GM21737 (cell line): ENCODE measurements at regions not wholly inside any gene's neighbourhood (a gene's known extent, or its start where the extent isn't known, plus 50 kb on each side); places are given as distances from the start of the nearest gene placed in this dataset.
A peak's percentile ranks its signal among the peaks of the same experiment; 100 is the strongest.

Source experiments
- ATAC-seq: cut with Tn5 transposase; IDR thresholded peaks from one replicate; pipeline ENCODE4 v1.9.1; 2021; ENCODE audit warnings: mild to moderate bottlenecking, moderate library complexity; ENCODE audit not compliant: unreplicated experiment

- no peak for ATAC-seq
These were observed 110.1 kb downstream of the SNX5 start for GRCh38 chr20:17858450-17859001.

GRCh38 chr20:17857639-17858449, 110.8 kb downstream of the SNX5 start:
- no peak for ATAC-seq

DNA sequence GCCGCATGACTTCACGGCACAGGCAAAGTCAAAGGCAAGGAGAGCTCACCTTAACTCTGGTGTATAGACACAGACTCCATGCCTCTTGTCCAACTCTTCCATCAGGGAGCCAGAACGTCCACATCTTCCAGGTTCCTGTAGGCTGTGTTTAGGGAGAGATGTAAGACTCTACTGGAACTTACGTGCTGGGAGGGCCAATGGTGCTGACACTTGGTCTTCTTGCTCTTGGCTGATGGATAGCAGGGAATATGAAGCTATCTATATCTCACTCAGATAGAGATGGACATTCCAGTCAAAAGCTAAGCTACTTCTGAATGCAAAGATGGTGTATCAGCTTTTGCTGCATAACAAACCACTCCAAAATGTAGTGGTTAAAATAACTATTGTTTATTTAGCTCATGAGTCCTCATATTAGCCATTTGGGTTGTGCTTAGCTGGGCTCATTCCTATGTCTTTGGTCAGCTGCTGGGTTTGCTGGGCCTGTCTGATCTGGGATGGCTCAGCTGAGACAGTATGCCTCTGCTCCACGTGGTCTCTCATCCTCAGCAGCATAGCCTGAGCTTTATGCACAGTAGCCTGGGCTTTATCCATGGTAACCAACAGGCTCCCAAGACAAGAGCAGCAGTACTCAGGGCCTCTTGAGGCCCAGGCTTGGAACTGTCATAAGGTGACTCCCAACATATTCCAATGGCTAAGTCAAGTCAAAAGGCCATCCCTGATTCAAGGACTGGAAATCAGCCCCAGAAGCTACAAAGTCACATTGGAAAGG, 111.6 kb downstream of the SNX5 start:
- ATAC-seq, result no peak

- ATAC-seq, result peak; percentile 79
These were observed 112.5 kb downstream of the SNX5 start for GRCh38 chr20:17856024-17856564.

- no peak for ATAC-seq
These were observed 114.2 kb downstream of the SNX5 start for GRCh38 chr20:17854307-17854903.

- ATAC-seq, result no peak
These were observed 116.3 kb downstream of the SNX5 start for GRCh38 chr20:17852323-17852722.

GRCh38 chr20:17850684-17851026, 117.9 kb downstream of the SNX5 start:
- no peak for ATAC-seq

DNA sequence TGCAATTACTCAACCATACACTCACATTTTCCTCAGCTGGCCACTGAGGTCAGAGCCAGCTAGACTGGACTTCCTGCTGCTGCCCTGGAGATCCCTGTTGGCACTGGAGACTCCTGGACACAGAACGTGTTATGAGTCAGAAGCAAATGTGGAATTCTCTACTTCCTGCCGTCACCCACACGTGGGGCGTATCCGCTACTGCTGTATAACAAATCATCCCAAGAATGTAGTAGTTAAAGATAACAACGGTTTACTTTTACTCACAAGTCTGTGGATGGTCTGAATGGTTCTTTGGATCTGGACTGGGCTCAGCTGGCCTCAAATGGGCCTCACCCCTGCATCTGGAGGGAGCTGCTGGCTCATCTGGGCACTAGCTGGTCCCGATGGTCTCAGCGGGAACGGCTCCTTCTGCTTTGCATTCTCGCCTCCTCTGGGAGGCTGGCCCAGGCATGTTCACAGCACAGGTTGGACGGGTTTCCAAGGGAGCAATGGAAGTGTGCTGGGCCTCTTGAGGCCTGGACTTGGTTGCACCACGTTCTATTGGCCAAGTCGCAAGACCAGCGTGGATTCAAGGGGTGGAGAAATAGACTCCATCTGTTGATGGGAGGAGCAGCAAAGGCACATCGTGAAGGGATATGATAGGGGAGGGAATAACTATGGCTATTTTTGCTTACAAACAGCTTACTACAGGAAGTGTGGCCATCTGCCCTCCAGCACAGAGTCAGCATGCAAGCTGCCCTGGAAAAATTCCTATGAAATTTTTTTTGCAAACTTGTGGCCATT, 118.5 kb downstream of the SNX5 start:
- no peak for ATAC-seq

- ATAC-seq, result no peak
These were observed 119.3 kb downstream of the SNX5 start for GRCh38 chr20:17849138-17849900.

GRCh38 chr20:17848249-17849048, 120.1 kb downstream of the SNX5 start:
- no peak for ATAC-seq

DNA sequence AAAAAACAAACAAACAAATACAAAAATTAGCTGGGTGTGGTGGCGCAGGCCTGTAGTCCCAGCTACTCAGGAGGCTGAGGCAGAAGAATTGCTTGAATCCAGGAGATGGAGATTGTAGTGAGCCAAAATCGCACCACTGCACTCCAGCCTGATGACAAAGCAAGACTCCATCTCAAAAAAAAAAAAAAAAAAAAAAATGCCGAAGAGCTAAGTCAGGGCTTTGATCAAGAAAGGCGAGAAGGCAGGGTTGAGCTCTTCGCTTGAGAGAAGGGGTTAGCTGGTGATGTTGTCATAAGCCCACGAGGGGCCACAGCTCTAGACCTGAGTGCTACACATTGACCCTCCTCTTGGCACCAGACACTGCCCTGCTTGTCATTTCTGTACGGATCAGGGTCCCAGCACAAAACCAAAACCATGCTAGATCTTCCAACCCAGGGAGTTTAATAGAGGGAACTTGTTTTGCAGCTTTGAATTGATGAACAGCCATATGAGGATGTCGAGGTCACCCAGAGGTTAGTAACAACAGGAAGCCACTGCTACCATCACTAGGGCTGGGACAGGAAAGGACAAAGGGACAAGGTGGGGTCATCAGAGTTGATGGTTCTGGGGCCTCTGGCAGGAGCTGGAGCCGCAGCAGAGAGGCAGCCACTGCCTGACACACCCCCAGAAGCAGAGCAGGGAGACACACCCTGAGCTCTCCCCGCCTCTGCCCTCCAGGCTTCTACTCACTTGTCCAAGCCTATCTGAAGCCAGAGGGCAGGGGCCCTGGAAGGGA, 122.7 kb downstream of the SNX5 start:
- no peak for ATAC-seq

- ATAC-seq, result no peak
These were observed 123.9 kb downstream of the SNX5 start for GRCh38 chr20:17844549-17845298.

DNA sequence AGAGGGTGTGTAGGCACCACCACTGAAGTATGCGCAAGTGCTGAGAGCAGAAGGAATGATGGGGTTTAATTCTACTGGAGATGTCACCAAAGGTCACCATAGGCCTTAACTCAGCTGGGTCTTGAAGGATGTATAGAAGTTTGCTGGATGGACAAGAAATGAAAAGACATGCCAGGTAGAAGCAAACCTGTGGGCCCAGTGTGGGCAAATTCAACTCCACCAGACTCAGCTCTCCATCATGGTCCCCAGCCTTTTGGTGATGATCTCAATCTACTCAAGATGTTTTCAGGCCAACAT, 124.5 kb downstream of the SNX5 start:
- ATAC-seq, result no peak

DNA sequence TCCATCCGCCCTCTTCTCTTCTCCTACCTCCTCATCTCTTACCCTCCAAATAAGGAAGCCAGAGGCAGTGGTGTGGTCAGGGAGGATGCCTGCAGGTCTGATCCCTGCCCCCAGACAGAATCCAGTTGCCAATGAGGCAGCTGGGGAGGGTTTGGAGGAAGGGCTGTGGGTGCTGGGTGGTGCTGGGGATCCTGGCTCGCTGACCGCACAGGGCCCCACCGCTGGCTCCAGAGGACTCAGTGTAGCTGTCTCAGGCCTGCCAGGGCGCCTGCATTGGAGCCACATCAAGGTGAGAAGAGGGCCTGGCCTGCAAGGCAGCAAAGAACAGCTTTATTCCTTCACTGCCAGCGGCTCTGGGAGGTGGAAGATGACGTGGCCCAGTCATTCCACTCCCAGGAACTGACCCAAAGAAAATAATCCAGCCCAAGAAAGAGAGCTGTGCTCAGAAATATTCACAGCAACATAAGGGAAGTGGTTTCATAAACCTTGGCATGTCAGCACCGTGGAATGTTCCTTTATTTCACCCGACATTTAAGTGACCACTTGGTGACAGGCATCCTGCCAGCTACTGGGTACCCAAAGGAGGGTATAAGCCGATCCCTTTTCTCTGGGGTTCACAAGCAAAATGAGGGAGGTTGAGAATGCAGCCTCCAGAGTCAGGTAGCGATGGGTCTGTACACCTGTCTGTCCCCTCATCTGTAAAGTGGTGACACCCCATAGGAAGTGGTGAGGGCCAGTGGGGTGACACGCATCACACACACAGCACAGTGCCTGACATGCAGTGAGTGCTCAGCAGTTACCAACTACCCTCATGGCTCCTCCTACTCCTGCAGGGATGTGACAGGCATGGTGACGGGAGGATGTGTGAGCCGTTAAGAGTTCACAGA, 125.1 kb downstream of the SNX5 start:
- ATAC-seq, result no peak

DNA sequence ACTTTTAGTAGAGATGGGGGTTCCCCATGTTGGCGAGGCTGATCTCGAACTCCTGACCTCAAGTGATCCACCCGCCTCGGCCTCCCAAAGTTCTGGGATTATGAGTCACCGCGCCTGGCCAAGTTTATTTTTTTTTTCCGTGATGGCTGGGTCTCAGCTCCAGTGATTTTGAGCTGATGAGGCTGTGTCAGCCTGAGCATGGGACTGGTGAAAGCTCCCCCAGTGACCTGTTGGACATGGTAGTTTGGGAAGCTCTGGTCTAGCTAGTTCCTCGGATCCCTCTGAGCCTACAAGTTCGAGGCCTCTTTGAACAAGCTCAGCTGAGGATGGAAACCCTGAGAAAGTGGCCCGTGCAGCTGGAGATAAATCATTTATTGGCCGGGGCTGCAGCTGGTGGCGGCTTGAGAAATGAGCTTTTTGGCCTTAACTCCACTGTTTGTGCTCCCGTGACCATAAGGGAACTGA, 126.8 kb downstream of the SNX5 start:
- ATAC-seq, result no peak

- ATAC-seq, result no peak
These were observed 128.2 kb downstream of the SNX5 start for GRCh38 chr20:17840423-17840822.

DNA sequence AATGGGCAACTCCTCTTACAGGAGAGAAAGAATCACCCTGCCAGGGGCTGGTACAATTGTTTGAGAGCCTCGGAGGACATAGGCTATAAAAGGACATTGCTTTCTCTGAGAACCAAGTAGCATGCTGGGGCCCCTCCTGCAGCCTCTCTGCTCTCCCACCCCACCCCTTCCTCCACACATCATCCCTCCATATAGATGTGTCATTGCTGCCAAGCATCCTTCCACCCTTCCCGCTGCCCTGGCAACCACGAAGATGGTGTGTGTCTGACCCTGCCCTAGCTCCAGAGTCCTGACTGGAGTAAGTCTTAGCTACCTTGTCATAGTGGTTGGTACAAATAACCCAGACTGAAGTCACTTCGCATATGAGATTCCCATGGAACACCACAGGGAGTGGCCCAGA, 129.7 kb downstream of the SNX5 start:
- no peak for ATAC-seq
